ENCODE measurements at regions not wholly inside any gene's neighbourhood (a gene's known extent, or its start where the extent isn't known, plus 50 kb on each side); places are given as distances from the start of the nearest gene placed in this dataset.

DNA sequence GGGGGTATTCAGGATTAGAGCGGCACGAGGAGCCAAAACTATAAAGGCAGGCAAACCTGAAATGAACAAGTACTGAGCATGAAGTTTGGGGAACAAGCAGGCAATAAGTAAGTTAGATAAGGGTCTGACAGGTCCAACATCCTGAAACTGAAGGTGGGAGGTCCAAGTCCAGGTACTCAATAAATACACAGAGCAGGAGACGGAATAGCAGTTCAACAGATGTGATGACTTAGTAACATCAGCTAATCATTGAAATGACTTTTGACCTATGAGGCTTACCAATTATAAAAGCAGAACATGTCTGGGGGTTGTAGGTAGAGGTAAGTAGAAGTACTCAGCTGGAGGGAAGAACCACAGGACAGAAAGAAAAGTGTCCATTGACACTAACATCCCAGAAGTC, 132.8 kb upstream of the PDZRN3 start:
- DNase-seq (ENCODE audit: extremely low spot score in 2 of 2): no peak
- H3K36me3 ChIP-seq: no peaks in the 10 kb centered on the region
- no peaks in the 10 kb centered on the region for H3K4me1 ChIP-seq
- H3K9me3 ChIP-seq: no peaks in the 10 kb centered on the region
- H3K27ac ChIP-seq: no peak overlapping the region
- no peaks in the 10 kb centered on the region for H3K27me3 ChIP-seq
- intact Hi-C loops (cut with DNase I): no loop called here
- no peak overlapping the region for H3K4me3 ChIP-seq
- TF ChIP-seq POLR2A (IDR thresholded peaks at IDR 0.05) (no peak), POLR2AphosphoS5 (IDR thresholded peaks at IDR 0.05; ENCODE audit: insufficient read depth in 1 of 2, low read depth in 1 of 2) (no peak)
- TF ChIP-seq, protein P1, sequence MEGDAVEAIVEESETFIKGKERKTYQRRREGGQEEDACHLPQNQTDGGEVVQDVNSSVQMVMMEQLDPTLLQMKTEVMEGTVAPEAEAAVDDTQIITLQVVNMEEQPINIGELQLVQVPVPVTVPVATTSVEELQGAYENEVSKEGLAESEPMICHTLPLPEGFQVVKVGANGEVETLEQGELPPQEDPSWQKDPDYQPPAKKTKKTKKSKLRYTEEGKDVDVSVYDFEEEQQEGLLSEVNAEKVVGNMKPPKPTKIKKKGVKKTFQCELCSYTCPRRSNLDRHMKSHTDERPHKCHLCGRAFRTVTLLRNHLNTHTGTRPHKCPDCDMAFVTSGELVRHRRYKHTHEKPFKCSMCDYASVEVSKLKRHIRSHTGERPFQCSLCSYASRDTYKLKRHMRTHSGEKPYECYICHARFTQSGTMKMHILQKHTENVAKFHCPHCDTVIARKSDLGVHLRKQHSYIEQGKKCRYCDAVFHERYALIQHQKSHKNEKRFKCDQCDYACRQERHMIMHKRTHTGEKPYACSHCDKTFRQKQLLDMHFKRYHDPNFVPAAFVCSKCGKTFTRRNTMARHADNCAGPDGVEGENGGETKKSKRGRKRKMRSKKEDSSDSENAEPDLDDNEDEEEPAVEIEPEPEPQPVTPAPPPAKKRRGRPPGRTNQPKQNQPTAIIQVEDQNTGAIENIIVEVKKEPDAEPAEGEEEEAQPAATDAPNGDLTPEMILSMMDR (IDR thresholded peaks at IDR 0.05): no peak

DNA sequence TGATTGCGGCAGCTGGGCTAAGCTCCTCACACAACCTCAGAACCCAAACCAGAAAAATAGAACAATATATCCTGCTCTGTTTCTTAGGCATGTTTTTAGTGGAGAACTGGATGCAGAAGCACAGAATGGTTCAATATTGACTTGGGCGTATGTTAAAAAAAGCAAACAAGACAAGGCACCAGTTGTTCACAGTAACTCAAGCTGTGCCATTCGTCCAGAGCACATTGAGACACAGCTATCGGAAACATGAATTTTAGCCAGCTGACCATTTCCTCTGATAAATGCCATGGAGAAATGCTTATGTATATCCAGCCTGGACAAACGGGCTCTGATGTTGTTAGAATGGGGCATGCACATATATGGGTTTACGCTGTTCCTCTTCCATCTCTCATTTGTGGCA, 129.2 kb upstream of the PDZRN3 start:
- intact Hi-C loops (cut with DNase I): no loop called here
- no peak for TF ChIP-seq POLR2A (IDR thresholded peaks at IDR 0.05)
- TF ChIP-seq POLR2AphosphoS5 (IDR thresholded peaks at IDR 0.05; ENCODE audit: insufficient read depth in 1 of 2, low read depth in 1 of 2): no peak
- TF ChIP-seq, protein P1 (IDR thresholded peaks at IDR 0.05): no peak
- Histone ChIP-seq H3K27me3 (no peaks in the 10 kb centered on the region), H3K27ac (no peak overlapping the region), H3K9me3 (no peaks in the 10 kb centered on the region), H3K4me3 (no peak overlapping the region), H3K36me3 (no peaks in the 10 kb centered on the region), H3K4me1 (no peaks in the 10 kb centered on the region)
- DNase-seq (ENCODE audit: extremely low spot score in 2 of 2): no peak

DNA sequence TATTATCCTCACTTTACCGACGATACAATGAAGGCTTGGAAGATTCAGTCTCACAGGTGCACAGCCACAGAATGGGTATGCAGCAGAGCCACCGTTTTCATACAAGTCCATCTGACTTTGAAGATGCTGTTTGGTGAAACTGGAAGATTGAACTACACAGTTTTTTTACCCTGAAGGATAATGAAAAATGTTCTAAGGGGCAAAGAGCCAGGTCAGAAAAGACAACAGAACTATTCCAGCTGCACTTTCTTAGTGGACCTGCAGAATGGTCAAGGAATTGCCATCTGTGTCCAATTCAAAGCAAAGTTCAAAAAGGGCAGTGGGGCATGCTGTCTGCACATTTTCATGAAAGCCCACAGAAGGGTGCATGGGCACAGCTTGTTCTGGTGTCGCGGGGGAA, 127.6 kb upstream of the PDZRN3 start:
- Histone ChIP-seq H3K4me3 (no peak overlapping the region), H3K27me3 (no peaks in the 10 kb centered on the region), H3K36me3 (no peaks in the 10 kb centered on the region), H3K27ac (no peak overlapping the region), H3K4me1 (no peaks in the 10 kb centered on the region), H3K9me3 (no peaks in the 10 kb centered on the region)
- no peak for DNase-seq (ENCODE audit: extremely low spot score in 2 of 2)
- TF ChIP-seq POLR2AphosphoS5 (IDR thresholded peaks at IDR 0.05; ENCODE audit: insufficient read depth in 1 of 2, low read depth in 1 of 2) (no peak), POLR2A (IDR thresholded peaks at IDR 0.05) (no peak)
- TF ChIP-seq, protein P1 (IDR thresholded peaks at IDR 0.05): no peak
- intact Hi-C loops (cut with DNase I): no loop called here

DNA sequence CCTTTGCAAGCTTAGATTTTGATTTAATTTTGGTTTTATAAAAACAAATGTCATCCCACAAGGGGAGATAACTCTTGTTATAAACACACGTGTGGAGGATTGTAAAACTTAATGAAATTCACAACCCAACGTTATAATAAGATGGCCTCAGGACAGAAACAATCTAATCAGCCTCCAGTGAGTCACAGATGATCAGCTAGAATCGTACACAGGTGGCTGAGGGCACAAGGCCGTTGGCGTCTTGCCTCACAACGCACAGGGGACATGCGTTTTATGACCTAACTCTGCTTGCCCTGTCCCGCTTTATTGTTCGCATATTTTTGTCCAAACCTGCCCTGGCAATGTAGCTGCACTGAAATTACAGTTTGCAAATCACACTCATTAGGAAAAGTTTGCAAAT, 121.9 kb upstream of the PDZRN3 start:
- Histone ChIP-seq H3K9me3 (no peaks in the 10 kb centered on the region), H3K27ac (no peak overlapping the region), H3K27me3 (no peaks in the 10 kb centered on the region), H3K4me3 (no peak overlapping the region), H3K36me3 (no peaks in the 10 kb centered on the region), H3K4me1 (peaks cover 33% of the 10 kb centered on the region)
- DNase-seq (ENCODE audit: extremely low spot score in 2 of 2): no peak
- intact Hi-C loops (cut with DNase I): no loop called here
- TF ChIP-seq, protein P1 (IDR thresholded peaks at IDR 0.05): no peak
- no peak for TF ChIP-seq POLR2A (IDR thresholded peaks at IDR 0.05)
- TF ChIP-seq POLR2AphosphoS5 (IDR thresholded peaks at IDR 0.05; ENCODE audit: insufficient read depth in 1 of 2, low read depth in 1 of 2): no peak

DNA sequence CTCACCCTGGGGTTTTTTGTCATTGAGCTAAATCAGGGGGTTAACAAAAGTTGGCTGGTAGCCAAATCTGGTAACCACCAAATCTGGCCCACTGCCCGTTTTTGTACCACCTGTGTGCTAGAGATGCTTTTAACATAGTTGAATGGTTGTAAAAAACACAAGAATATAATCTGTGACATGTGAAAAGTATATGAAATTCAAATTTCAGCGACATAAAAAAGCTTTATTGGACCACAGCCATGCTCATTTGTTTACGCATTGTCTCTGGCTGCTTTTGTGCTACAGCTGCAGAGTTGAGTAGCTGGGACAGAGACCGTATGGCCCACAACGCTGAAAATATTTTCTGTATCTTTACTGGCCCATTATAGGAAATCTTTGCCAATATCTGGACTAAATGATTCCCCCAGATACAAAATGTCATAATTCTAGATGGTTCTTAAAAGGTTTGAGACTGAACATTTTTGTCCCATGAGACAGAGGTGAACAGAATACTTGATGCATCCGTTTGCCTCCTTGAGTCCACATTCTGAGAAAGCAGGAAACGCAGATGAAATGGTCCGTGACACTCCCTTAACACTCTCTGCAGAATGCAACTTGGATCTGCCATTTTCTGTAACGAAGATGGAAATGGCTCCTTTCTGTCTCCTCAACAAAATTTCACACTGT, 120.9 kb upstream of the PDZRN3 start:
- Histone ChIP-seq H3K4me1 (peaks cover 33% of the 10 kb centered on the region), H3K36me3 (no peaks in the 10 kb centered on the region), H3K4me3 (no peak overlapping the region), H3K27ac (no peak overlapping the region), H3K9me3 (no peaks in the 10 kb centered on the region), H3K27me3 (no peaks in the 10 kb centered on the region)
- intact Hi-C loops (cut with DNase I): no loop called here
- TF ChIP-seq POLR2AphosphoS5 (IDR thresholded peaks at IDR 0.05; ENCODE audit: insufficient read depth in 1 of 2, low read depth in 1 of 2): no peak
- TF ChIP-seq, protein P1 (IDR thresholded peaks at IDR 0.05): no peak
- TF ChIP-seq POLR2A (IDR thresholded peaks at IDR 0.05): no peak
- DNase-seq (ENCODE audit: extremely low spot score in 2 of 2): no peak

All from vagina (tissue), 2 donors.